ENCODE measurements at regions not wholly inside any gene's neighbourhood (a gene's known extent, or its start where the extent isn't known, plus 50 kb on each side); places are given as distances from the start of the nearest gene placed in this dataset.

GRCh38 chr3:23752126-23752525 lies 53.6 kb upstream of the UBE2E1 start:
- Histone ChIP-seq H2AFZ (ENCODE audit: low read depth, low read length) (no peak overlapping the region), H3K4me3 (ENCODE audit: low read length) (no peak overlapping the region), H3K9ac (ENCODE audit: low read length) (no peak overlapping the region), H3K27me3 (ENCODE audit: insufficient read depth, low read depth, low read length) (no peaks in the 10 kb centered on the region), H3K27ac (ENCODE audit: low read length) (no peak overlapping the region), H3F3A (ENCODE audit: insufficient read depth, low read length, poor library complexity, severe bottlenecking) (no peaks in the 10 kb centered on the region), H4K20me1 (ENCODE audit: insufficient read depth) (no peaks in the 10 kb centered on the region), H3K79me2 (replicated peaks; ENCODE audit: insufficient read depth, low read length) (no peaks in the 10 kb centered on the region), H3K36me3 (ENCODE audit: insufficient read depth, low read length) (no peaks in the 10 kb centered on the region), H3K4me2 (ENCODE audit: low read length) (no peak overlapping the region), H3K9me3 (ENCODE audit: low read length) (no peaks in the 10 kb centered on the region), H3K9me2 (ENCODE audit: insufficient read depth, low read length) (no peaks in the 10 kb centered on the region)
- TF ChIP-seq EZH2 (IDR thresholded peaks at IDR 0.05; ENCODE audit: borderline replicate concordance, insufficient read depth, low read length, poor library complexity, severe bottlenecking), result no peak
- no peak for TF ChIP-seq TAF1 (IDR thresholded peaks at IDR 0.05; ENCODE audit: low read depth)
- no peak for TF ChIP-seq CTCF (IDR thresholded peaks at IDR 0.05; ENCODE audit: poor library complexity, severe bottlenecking)
- no peak for TF ChIP-seq SMC3 (conservative IDR thresholded peaks at IDR 0.05; ENCODE audit: poor library complexity)
- no peak for TF ChIP-seq REST (IDR thresholded peaks at IDR 0.05; ENCODE audit: borderline replicate concordance)
- no peak for TF ChIP-seq EP300 (conservative IDR thresholded peaks at IDR 0.05; ENCODE audit: poor library complexity, severe bottlenecking)
- no peak for TF ChIP-seq POLR2AphosphoS5 (IDR thresholded peaks at IDR 0.05)
- no peak for TF ChIP-seq MXI1 (conservative IDR thresholded peaks at IDR 0.05; ENCODE audit: poor library complexity, severe bottlenecking)
- no peak for TF ChIP-seq RAD21 (conservative IDR thresholded peaks at IDR 0.05)

GRCh38 chr3:23754215-23754614 lies 51.5 kb upstream of the UBE2E1 start:
- H3K9me2 ChIP-seq (ENCODE audit: insufficient read depth, low read length), result no peaks in the 10 kb centered on the region
- H3K27me3 ChIP-seq (ENCODE audit: insufficient read depth, low read depth, low read length), result no peaks in the 10 kb centered on the region
- H3K9ac ChIP-seq (ENCODE audit: low read length), result no peak overlapping the region
- no peak overlapping the region for H2AFZ ChIP-seq (ENCODE audit: low read depth, low read length)
- no peaks in the 10 kb centered on the region for H3K9me3 ChIP-seq (ENCODE audit: low read length)
- no peaks in the 10 kb centered on the region for H3K36me3 ChIP-seq (ENCODE audit: insufficient read depth, low read length)
- no peaks in the 10 kb centered on the region for H3K79me2 ChIP-seq (replicated peaks; ENCODE audit: insufficient read depth, low read length)
- TF ChIP-seq EP300 (conservative IDR thresholded peaks at IDR 0.05; ENCODE audit: poor library complexity, severe bottlenecking), result no peak
- no peak for TF ChIP-seq POLR2AphosphoS5 (IDR thresholded peaks at IDR 0.05)
- no peak for TF ChIP-seq SMC3 (conservative IDR thresholded peaks at IDR 0.05; ENCODE audit: poor library complexity)
- TF ChIP-seq TAF1 (IDR thresholded peaks at IDR 0.05; ENCODE audit: low read depth), result no peak
- no peak for TF ChIP-seq CTCF (IDR thresholded peaks at IDR 0.05; ENCODE audit: poor library complexity, severe bottlenecking)
- no peak for TF ChIP-seq REST (IDR thresholded peaks at IDR 0.05; ENCODE audit: borderline replicate concordance)
- TF ChIP-seq RAD21 (conservative IDR thresholded peaks at IDR 0.05), result no peak
- TF ChIP-seq MXI1 (conservative IDR thresholded peaks at IDR 0.05; ENCODE audit: poor library complexity, severe bottlenecking), result no peak
- TF ChIP-seq EZH2 (IDR thresholded peaks at IDR 0.05; ENCODE audit: borderline replicate concordance, insufficient read depth, low read length, poor library complexity, severe bottlenecking), result no peak
- H3K4me2 ChIP-seq (ENCODE audit: low read length), result no peak overlapping the region
- H3F3A ChIP-seq (ENCODE audit: insufficient read depth, low read length, poor library complexity, severe bottlenecking), result no peaks in the 10 kb centered on the region
- no peak overlapping the region for H3K4me3 ChIP-seq (ENCODE audit: low read length)
- no peaks in the 10 kb centered on the region for H4K20me1 ChIP-seq (ENCODE audit: insufficient read depth)
- no peak overlapping the region for H3K27ac ChIP-seq (ENCODE audit: low read length)

Data from neural cell (in vitro differentiated cells).